ENCODE measurements at regions not wholly inside any gene's neighbourhood (a gene's known extent, or its start where the extent isn't known, plus 50 kb on each side); places are given as distances from the start of the nearest gene placed in this dataset.

DNA sequence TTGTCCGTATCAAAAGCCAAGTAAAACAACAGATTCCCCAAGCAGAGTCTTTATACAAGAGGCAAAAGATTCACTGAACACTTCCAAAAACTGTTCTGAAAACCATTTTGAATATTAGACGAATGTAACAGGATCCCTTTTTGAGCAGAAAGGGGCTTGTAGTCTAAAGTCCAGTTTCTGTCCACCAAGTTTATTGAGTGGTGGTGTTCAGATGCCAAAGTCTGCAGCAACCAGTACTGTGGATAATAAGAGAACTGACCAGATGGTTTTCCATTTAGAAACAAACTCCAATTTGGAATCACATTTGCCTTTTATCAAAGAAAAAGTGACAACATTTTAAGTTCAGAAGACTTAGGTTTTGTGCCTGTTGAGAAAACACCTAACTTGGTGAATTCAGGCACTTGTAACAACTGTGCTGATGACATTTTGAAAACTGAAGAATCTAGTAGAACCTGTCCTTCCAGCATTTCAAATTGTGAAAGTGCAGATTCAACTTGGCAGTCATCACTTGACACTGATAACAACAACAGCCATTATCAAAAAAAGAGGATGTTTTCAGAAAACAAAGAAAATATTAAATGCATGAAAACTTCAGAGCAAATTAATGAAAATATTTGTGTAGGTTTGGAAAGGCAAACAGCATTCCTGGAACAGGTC, 217.1 kb downstream of the CSNK2A3 start:
- H2AFZ ChIP-seq (ENCODE audit: control insufficient read depth, low read depth, low read length) = no peak overlapping the region
- H4K20me1 ChIP-seq (ENCODE audit: control insufficient read depth, insufficient read depth) = no peaks in the 10 kb centered on the region
- in situ Hi-C loops (cut with MboI) (no loop called here), intact Hi-C loops (cut with micrococcal nuclease; ENCODE audit: unreplicated experiment) (no loop called here)
- no peaks in the 10 kb centered on the region for H3K36me3 ChIP-seq (ENCODE audit: control insufficient read depth in 2 of 2, insufficient read depth in 2 of 2, low read length in 1 of 2)
- no peak overlapping the region for H3K4me3 ChIP-seq
- ATAC-seq (no peak), FAIRE-seq (no peak), DNase-seq (ENCODE audit: low read depth, low spot score) (no peak)
- no peaks in the 10 kb centered on the region for H3K4me1 ChIP-seq (ENCODE audit: control insufficient read depth, insufficient read depth, low read length)
- POLR2A ChIA-PET = no interaction called here
- H3K9me3 ChIP-seq (replicated peaks; ENCODE audit: control insufficient read depth, insufficient read depth, low read length) = no peaks in the 10 kb centered on the region
- RAD21 ChIA-PET (ENCODE audit: unreplicated experiment) = no interaction called here
- CTCF ChIA-PET = no interaction called here
- H3K27me3 ChIP-seq (replicated peaks in 1 of 2; ENCODE audit: control insufficient read depth in 2 of 2, insufficient read depth in 2 of 2, low read length in 1 of 2) = peaks cover 0 to 7% of the 10 kb centered on the region in 2 experiments; a peak in 1 of 4 replicates
- WGBS (ENCODE audit: insufficient coverage, insufficient replicate concordance, low lambda C conversion rate, missing lambda C conversion rate) = 39% methylated on average over 2 of the region's 2 CpGs
- no peak overlapping the region for H3K27ac ChIP-seq (ENCODE audit: control insufficient read depth, insufficient read depth)
- no peak overlapping the region for H3K9ac ChIP-seq (ENCODE audit: control insufficient read depth, insufficient read depth, low read length)
- SMC1A ChIA-PET (ENCODE audit: uncharacterized antibody, unreplicated experiment) = no interaction called here
- no peaks in the 10 kb centered on the region for H3K79me2 ChIP-seq (ENCODE audit: control insufficient read depth, insufficient read depth, low read length)
- no TSS peak for BruUV-seq (replicated peaks)
- H3K4me2 ChIP-seq (ENCODE audit: control insufficient read depth, insufficient read depth) = no peak overlapping the region
- TF ChIP-seq RBBP5 (conservative IDR thresholded peaks at IDR 0.05) (no peak), ESRRA (IDR thresholded peaks at IDR 0.05; ENCODE audit: low read length) (no peak), POLR2A (IDR thresholded peaks at IDR 0.05; ENCODE audit: low read depth, low read length) (no peak), TCF7 (IDR thresholded peaks at IDR 0.05; ENCODE audit: borderline replicate concordance) (no peak), BCL11A (IDR thresholded peaks at IDR 0.05; ENCODE audit: low read depth, low read length) (no peak), FOS (IDR thresholded peaks at IDR 0.05; ENCODE audit: borderline replicate concordance, extremely low read depth, insufficient read length) (no peak), RAD21 (IDR thresholded peaks at IDR 0.05; ENCODE audit: insufficient read depth, low read depth, low read length) (no peak), SMARCA5 (IDR thresholded peaks at IDR 0.05) (no peak), MTA2 (IDR thresholded peaks at IDR 0.05; ENCODE audit: low read depth) (no peak), IKZF1 (conservative IDR thresholded peaks at IDR 0.05) (no peak)
- TF ChIP-seq, protein P1, sequence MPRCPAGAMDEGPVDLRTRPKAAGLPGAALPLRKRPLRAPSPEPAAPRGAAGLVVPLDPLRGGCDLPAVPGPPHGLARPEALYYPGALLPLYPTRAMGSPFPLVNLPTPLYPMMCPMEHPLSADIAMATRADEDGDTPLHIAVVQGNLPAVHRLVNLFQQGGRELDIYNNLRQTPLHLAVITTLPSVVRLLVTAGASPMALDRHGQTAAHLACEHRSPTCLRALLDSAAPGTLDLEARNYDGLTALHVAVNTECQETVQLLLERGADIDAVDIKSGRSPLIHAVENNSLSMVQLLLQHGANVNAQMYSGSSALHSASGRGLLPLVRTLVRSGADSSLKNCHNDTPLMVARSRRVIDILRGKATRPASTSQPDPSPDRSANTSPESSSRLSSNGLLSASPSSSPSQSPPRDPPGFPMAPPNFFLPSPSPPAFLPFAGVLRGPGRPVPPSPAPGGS (IDR thresholded peaks at IDR 0.05; ENCODE audit: borderline replicate concordance, insufficient read depth, low read depth, low read length, poor library complexity, severe bottlenecking) = no peak
- TF ChIP-seq, protein P2, sequence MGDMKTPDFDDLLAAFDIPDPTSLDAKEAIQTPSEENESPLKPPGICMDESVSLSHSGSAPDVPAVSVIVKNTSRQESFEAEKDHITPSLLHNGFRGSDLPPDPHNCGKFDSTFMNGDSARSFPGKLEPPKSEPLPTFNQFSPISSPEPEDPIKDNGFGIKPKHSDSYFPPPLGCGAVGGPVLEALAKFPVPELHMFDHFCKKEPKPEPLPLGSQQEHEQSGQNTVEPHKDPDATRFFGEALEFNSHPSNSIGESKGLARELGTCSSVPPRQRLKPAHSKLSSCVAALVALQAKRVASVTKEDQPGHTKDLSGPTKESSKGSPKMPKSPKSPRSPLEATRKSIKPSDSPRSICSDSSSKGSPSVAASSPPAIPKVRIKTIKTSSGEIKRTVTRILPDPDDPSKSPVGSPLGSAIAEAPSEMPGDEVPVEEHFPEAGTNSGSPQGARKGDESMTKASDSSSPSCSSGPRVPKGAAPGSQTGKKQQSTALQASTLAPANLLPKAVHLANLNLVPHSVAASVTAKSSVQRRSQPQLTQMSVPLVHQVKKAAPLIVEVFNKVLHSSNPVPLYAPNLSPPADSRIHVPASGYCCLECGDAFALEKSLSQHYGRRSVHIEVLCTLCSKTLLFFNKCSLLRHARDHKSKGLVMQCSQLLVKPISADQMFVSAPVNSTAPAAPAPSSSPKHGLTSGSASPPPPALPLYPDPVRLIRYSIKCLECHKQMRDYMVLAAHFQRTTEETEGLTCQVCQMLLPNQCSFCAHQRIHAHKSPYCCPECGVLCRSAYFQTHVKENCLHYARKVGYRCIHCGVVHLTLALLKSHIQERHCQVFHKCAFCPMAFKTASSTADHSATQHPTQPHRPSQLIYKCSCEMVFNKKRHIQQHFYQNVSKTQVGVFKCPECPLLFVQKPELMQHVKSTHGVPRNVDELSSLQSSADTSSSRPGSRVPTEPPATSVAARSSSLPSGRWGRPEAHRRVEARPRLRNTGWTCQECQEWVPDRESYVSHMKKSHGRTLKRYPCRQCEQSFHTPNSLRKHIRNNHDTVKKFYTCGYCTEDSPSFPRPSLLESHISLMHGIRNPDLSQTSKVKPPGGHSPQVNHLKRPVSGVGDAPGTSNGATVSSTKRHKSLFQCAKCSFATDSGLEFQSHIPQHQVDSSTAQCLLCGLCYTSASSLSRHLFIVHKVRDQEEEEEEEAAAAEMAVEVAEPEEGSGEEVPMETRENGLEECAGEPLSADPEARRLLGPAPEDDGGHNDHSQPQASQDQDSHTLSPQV (IDR thresholded peaks at IDR 0.05) = no peak
- TF ChIP-seq, protein P3, sequence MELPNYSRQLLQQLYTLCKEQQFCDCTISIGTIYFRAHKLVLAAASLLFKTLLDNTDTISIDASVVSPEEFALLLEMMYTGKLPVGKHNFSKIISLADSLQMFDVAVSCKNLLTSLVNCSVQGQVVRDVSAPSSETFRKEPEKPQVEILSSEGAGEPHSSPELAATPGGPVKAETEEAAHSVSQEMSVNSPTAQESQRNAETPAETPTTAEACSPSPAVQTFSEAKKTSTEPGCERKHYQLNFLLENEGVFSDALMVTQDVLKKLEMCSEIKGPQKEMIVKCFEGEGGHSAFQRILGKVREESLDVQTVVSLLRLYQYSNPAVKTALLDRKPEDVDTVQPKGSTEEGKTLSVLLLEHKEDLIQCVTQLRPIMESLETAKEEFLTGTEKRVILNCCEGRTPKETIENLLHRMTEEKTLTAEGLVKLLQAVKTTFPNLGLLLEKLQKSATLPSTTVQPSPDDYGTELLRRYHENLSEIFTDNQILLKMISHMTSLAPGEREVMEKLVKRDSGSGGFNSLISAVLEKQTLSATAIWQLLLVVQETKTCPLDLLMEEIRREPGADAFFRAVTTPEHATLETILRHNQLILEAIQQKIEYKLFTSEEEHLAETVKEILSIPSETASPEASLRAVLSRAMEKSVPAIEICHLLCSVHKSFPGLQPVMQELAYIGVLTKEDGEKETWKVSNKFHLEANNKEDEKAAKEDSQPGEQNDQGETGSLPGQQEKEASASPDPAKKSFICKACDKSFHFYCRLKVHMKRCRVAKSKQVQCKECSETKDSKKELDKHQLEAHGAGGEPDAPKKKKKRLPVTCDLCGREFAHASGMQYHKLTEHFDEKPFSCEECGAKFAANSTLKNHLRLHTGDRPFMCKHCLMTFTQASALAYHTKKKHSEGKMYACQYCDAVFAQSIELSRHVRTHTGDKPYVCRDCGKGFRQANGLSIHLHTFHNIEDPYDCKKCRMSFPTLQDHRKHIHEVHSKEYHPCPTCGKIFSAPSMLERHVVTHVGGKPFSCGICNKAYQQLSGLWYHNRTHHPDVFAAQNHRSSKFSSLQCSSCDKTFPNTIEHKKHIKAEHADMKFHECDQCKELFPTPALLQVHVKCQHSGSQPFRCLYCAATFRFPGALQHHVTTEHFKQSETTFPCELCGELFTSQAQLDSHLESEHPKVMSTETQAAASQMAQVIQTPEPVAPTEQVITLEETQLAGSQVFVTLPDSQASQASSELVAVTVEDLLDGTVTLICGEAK (IDR thresholded peaks at IDR 0.05; ENCODE audit: borderline replicate concordance) = no peak
- TF ChIP-seq, protein P4, sequence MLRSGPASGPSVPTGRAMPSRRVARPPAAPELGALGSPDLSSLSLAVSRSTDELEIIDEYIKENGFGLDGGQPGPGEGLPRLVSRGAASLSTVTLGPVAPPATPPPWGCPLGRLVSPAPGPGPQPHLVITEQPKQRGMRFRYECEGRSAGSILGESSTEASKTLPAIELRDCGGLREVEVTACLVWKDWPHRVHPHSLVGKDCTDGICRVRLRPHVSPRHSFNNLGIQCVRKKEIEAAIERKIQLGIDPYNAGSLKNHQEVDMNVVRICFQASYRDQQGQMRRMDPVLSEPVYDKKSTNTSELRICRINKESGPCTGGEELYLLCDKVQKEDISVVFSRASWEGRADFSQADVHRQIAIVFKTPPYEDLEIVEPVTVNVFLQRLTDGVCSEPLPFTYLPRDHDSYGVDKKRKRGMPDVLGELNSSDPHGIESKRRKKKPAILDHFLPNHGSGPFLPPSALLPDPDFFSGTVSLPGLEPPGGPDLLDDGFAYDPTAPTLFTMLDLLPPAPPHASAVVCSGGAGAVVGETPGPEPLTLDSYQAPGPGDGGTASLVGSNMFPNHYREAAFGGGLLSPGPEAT (IDR thresholded peaks at IDR 0.05; ENCODE audit: low read depth) = no peak
